Tibial nerve (tissue), 3 donors: ENCODE measurements at regions not wholly inside any gene's neighbourhood (a gene's known extent, or its start where the extent isn't known, plus 50 kb on each side); places are given as distances from the start of the nearest gene placed in this dataset.

Source experiments
- POLR2A ChIP-seq, 2 donors: fragments of 450-650 bp; IDR thresholded peaks; one replicate each; pipeline ENCODE4 v1.6.1; 2017; ENCODE audit warnings: antibody characterized with exemption in 2 of 2, mild to moderate bottlenecking in 2 of 2, moderate library complexity in 2 of 2
- TF ChIP-seq, protein P1 (sequence below), 5 experiments: fragments of 200-600 bp in 3 of 5; fragments of 450-650 bp in 2 of 5; sonication (generic) in 3 of 5; IDR thresholded peaks; one replicate each; pipeline ENCODE4 v1.5.1; 2016 to 2019; ENCODE audit warnings: antibody characterized with exemption in 5 of 5, mild to moderate bottlenecking in 3 of 5, moderate library complexity in 2 of 5

DNA sequence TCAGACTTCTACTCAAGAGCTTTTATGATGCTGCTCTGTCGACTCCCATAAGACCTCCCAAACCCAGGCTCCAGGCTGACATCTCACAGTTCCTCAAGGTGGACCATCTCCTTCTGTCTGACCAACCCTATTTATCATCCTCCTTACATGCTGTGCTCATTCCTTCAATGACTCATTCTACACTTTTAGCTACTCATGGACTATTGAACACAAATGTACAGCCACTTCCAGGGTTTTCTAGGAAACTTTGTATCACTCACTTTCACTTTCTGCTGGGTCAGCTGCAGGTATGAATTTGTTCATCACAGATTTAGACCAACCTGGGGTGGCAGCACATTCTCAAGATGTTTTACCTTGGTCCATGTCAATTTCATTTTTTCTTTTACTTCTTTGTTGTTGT, 162.4 kb upstream of the FAM20A start:
- TF ChIP-seq, protein P1, sequence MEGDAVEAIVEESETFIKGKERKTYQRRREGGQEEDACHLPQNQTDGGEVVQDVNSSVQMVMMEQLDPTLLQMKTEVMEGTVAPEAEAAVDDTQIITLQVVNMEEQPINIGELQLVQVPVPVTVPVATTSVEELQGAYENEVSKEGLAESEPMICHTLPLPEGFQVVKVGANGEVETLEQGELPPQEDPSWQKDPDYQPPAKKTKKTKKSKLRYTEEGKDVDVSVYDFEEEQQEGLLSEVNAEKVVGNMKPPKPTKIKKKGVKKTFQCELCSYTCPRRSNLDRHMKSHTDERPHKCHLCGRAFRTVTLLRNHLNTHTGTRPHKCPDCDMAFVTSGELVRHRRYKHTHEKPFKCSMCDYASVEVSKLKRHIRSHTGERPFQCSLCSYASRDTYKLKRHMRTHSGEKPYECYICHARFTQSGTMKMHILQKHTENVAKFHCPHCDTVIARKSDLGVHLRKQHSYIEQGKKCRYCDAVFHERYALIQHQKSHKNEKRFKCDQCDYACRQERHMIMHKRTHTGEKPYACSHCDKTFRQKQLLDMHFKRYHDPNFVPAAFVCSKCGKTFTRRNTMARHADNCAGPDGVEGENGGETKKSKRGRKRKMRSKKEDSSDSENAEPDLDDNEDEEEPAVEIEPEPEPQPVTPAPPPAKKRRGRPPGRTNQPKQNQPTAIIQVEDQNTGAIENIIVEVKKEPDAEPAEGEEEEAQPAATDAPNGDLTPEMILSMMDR (IDR thresholded peaks at IDR 0.05) = no peak
- no peak for TF ChIP-seq POLR2A (IDR thresholded peaks at IDR 0.05)
